GM06990 (cell line): ENCODE measurements at regions not wholly inside any gene's neighbourhood (a gene's known extent, or its start where the extent isn't known, plus 50 kb on each side); places are given as distances from the start of the nearest gene placed in this dataset.

Experiments used
- DNase-seq: peaks from one replicate; pipeline ENCODE4 v3.0.0-alpha.2; 2011; ENCODE audit not compliant: insufficient read length; ENCODE audit errors: extremely low read depth
- H3K27me3 ChIP-seq: replicated peaks from 2 replicates; pipeline ENCODE4 v1.6.0; 2011; ENCODE audit warnings: low read length; ENCODE audit not compliant: control insufficient read depth, insufficient read depth
- H3K36me3 ChIP-seq: 2 replicates; pipeline ENCODE4 v1.5.1; 2011; ENCODE audit warnings: low read length; ENCODE audit not compliant: control insufficient read depth, insufficient read depth
- H3K4me3 ChIP-seq: replicated peaks from 2 replicates; pipeline ENCODE4 v1.5.1; 2011; ENCODE audit warnings: low read depth, mild to moderate bottlenecking, control low read depth, low read length
- TF ChIP-seq, protein P1 (sequence below): IDR thresholded peaks from 2 replicates; pipeline ENCODE4 v1.5.1; 2011; ENCODE audit warnings: low read length, control low read depth, mild to moderate bottlenecking, inconsistent platforms; ENCODE audit not compliant: insufficient read depth, poor library complexity, severe bottlenecking

DNA sequence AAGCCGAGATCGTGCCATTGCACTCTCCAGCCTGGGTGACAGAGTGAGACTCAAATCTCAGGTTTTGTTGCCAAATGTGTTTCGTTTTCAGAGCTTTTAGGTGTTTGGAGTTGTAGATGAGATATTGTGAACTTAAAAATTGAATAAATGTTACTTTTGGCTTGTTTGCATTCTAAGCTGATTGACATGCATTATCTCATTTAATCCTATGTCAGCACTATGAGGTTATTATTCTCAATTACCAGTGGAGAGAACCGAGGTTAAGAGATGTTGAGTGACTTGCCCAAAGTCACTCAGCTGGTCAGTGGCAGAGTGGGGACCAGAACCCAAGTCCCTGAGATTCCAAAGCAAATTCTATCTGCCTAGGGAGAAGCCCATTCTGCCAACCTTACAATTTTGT lies 72.6 kb upstream of the PIM1 start:
- Histone ChIP-seq H3K27me3 (no peaks in the 10 kb centered on the region), H3K36me3 (no peaks in the 10 kb centered on the region), H3K4me3 (no peak overlapping the region)
- DNase-seq: no peak
- TF ChIP-seq, protein P1, sequence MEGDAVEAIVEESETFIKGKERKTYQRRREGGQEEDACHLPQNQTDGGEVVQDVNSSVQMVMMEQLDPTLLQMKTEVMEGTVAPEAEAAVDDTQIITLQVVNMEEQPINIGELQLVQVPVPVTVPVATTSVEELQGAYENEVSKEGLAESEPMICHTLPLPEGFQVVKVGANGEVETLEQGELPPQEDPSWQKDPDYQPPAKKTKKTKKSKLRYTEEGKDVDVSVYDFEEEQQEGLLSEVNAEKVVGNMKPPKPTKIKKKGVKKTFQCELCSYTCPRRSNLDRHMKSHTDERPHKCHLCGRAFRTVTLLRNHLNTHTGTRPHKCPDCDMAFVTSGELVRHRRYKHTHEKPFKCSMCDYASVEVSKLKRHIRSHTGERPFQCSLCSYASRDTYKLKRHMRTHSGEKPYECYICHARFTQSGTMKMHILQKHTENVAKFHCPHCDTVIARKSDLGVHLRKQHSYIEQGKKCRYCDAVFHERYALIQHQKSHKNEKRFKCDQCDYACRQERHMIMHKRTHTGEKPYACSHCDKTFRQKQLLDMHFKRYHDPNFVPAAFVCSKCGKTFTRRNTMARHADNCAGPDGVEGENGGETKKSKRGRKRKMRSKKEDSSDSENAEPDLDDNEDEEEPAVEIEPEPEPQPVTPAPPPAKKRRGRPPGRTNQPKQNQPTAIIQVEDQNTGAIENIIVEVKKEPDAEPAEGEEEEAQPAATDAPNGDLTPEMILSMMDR: no peak

DNA sequence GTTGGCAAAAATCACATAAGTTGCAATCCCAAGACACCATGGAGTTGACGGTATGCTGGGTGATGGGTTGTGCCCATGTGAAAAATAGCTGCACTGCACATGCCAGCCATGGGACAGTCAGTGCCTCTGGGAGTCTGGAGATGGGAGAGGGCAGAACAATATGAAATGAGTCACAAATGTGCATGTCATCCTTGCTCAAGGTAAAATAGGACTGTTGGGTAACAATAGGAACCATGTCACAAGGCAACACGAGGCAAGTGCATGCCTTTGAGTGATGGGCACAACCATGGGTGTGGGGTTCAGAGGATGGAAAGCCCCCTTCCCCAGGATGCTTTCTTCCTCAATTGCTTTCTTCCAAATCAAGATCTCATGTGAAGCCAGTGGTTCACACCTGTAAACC lies 70.5 kb upstream of the PIM1 start:
- no peak for DNase-seq
- TF ChIP-seq, protein P1: no peak
- no peaks in the 10 kb centered on the region for H3K36me3 ChIP-seq
- no peaks in the 10 kb centered on the region for H3K27me3 ChIP-seq
- no peak overlapping the region for H3K4me3 ChIP-seq

DNA sequence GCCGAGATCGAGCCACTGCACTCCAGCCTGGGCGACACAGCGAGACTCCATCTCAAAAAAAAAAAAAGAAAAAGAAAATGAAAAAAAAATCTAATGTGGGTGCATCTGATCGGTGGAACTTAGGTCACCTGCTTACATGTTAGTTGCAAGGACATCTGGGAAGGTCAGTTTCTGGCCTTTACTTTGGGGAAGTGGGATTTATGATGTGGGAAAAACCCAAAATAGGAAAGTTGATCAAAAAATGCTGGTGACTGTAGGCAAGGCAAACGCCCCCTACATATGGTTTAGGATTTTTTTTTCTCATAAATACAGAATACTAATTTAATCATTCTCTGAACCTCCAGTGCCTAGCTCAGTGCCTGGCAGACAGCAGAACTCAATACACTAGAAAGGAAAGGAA lies 69.2 kb upstream of the PIM1 start:
- Histone ChIP-seq H3K36me3 (no peaks in the 10 kb centered on the region), H3K4me3 (no peak overlapping the region), H3K27me3 (no peaks in the 10 kb centered on the region)
- DNase-seq: no peak
- TF ChIP-seq, protein P1: no peak

GRCh38 chr6:37101991-37102298 lies 68.0 kb upstream of the PIM1 start:
- H3K36me3 ChIP-seq: no peaks in the 10 kb centered on the region
- no peak overlapping the region for H3K4me3 ChIP-seq
- H3K27me3 ChIP-seq: no peaks in the 10 kb centered on the region
- no peak for DNase-seq
- TF ChIP-seq, protein P1: no peak

DNA sequence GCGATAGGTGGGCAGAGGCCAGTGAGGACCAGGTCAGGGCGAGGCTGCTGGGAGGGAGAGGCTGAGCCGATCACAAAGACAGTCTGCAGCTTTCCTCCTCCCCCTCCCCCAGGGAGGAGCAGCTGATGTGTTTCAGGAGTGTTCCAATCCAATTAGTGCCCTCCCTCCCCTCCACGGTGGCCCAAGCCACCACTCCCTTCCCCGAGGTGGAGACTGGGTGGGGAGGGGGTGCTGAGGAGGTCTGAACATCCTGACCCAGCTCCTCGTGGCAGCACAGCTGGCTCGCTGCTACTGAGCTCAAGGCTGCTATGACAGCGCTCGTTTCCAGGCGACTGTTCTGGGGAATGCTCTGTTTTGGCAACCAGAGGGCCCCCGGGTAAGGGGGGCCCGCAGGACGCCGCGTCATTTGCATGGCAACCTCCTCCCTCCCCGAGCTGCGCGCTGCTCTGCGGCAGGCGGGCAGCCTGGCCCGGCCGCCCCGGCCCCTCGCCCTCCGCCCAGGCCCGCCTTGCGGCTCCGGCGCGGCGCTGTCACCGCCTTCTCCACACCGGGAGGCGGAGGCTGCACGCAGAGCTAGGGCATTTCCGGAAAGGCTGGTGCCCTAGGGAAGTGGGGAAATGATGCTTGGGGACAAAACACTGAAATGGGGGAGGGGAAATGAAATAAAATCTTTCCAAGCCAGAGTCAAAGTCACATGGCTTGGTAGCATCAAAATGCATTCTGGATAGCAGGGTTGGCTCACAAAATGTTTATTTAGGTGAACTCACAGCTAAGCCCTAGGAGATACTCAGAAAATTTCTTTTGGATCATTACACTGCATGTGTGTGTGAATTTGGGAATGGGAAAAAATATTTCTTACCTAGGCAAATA lies 67.4 kb upstream of the PIM1 start:
- peak; percentile 83 for DNase-seq
- TF ChIP-seq, protein P1: no peak

More for the DNA sequence above, 67.4 kb upstream of the PIM1 start:
- H3K4me3 ChIP-seq: peak overlapping the region; percentile 44
- H3K27me3 ChIP-seq: no peaks in the 10 kb centered on the region
- no peaks in the 10 kb centered on the region for H3K36me3 ChIP-seq
